NCI-H1436 treated with DMSO at 0.1 percent for 48 hours (cell line): ENCODE measurements at regions not wholly inside any gene's neighbourhood (a gene's known extent, or its start where the extent isn't known, plus 50 kb on each side); places are given as distances from the start of the nearest gene placed in this dataset.

ENCODE experiments used
- DNase-seq: peaks from one replicate; lab custom pipeline; 2025; lab: John Stamatoyannopoulos, UW

DNA sequence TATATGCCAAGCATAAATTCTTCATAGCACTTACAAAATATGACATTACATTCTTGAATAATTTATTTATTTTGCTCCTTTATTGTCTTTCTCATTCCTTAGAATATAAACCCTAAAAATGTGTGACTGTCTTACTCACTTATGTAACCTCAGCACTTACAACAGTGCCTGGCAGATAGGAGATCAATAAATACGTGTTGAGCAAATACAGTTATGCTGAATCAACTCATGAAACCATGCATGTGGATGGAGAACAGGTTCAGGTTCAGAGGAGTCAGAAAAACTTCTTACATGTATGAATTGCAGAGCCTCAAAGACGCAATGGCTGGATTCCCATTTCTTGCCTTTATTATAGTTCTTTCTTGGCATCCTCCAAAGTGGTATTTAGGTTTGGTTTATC, 659.4 kb upstream of the CHAC2 start:
- no peak for DNase-seq

DNA sequence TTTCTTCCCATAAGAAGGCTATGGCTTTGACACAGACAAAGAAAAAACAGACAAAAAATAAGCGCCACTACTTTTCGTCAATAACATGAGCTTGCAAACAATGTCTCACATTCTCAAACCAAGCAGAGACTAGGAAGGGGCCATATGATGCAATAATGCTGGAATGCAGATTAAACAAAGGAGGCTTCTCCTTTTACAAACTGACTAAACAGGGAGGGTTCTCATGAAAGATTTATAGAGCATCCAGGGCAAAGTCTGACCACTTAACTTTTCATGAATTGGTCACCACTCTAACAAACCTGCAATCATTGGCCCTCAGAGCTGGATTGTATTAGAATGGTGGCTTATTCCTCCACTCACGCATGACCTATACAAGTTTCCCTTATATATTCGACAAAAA, 663.3 kb upstream of the CHAC2 start:
- DNase-seq: no peak

GRCh38 chr2:53103679-53104078, 663.9 kb upstream of the CHAC2 start:
- DNase-seq: no peak

DNA sequence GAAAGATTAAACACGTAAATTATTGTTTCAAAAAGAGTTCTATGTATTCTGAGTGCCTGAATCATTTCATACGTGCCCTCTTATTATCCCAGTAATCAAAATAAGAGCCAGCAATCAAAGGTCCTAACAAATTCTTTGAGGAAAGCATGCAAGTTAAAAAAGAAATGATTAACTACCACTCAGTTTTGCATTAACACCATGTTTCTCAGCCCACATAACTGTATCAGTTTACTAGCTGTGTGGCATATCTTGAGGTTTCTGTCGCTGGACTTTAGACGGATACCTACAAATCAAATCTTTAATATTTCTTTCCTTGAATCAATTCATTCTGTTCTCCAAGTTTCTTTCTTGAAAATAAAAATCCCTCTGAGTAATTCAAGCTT, 668.9 kb upstream of the CHAC2 start:
- no peak for DNase-seq

DNA sequence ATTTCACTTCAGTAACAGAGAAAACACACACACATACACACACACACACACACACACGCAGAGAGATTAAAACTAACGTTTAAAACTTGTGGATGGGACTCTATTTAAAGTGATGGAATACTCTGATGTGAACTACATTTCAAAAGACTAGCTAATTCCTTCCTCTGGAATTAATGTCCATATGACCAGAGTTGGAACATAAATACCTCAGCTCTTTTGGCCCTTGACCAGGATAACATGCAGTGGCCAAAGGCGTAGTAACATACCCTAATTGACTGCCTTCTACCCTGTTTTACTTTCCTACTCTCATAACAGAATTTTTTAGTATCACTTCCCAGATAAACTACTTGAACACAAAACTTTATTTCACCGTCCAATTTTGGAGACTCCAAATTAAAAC, 671.3 kb upstream of the CHAC2 start:
- no peak for DNase-seq

- DNase-seq: no peak
Observed at GRCh38 chr2:53095664-53096063, 671.9 kb upstream of the CHAC2 start.

DNA sequence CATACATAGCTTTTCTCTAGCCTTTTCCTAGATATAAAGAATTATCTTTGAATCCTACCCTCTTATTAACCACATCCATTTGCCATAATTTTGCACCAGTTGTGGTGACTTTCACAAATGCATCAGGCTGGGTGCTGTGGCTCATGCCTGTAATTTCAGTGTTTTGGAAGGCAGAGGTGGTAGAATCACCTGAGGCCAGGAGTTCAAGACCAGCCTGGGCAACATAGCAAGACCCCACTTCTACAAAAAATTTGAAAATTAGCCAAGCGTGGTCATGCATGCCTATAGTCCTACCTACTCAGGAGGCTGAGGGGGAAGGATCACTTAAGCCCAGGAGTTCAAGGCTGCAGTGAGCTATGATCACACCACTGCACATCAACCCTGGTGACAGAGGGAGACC, 672.4 kb upstream of the CHAC2 start:
- no peak for DNase-seq

DNA sequence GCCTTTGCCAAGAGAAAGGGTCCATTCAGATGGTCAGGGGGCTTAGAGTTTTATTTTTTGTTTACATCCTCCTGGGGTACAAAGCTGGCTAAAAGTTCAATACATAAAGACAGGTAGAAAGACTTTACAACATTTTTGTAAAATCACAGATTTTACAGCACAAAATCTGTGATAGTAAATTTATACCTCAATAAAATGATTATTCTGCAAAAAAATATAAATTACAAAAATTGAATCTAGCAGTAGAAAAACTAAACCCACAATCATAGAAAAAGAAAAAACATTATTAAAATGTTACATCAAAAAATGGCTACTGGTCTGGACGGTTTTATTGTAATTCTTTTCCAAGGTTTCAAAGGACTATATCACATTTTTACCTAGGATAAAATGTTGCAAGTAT, 674.2 kb upstream of the CHAC2 start:
- no peak for DNase-seq

GRCh38 chr2:53091183-53091582, 676.4 kb upstream of the CHAC2 start:
- DNase-seq: no peak

- no peak for DNase-seq
Observed at GRCh38 chr2:53087874-53088461, 679.6 kb upstream of the CHAC2 start.

DNA sequence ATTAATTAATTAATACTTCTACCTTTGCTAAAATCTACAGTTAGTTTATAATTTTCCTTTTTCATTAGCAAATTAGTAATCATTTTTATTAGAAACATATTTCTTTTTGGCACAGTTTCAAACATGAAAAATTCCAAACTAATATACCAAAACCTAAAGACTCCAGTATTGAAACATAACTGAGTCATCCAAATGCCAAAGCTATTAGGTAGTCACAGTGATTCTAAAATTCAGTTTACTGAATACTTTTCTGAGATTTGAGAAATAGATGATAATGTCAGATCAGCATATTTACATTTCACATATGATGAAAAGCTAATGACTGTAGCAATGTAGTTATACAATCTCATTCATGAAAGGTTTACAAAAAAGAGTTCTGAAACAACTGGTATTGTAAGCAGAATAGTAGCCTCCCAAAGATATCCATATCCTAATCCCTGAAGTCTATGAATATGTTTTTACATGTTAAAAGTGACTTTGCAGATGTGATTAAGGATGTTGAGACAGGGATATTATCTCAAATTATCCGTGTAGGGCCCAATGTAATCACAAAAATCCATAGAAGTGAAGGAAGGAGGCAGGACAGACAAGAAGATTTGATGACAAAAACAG, 680.2 kb upstream of the CHAC2 start:
- DNase-seq: no peak

GRCh38 chr2:53077413-53077812, 690.2 kb upstream of the CHAC2 start:
- no peak for DNase-seq

DNA sequence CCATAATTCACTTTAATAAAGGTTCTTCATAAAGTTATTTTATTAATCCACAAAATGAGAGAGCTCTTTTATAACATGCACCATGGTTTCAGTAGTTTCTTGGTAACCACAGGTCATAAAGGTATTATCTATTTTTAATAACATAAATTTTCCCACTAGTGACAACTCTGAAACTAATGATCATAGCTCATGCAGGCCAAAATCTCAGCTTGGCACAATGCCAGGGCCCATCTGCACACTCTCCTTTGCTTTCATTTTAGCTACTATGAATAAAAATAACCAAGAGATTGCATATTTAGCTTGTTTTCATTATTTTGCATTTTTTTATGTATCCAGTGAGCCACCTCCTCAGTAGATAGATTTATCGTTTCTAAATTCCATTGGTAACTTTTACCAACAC, 691.8 kb upstream of the CHAC2 start:
- DNase-seq: no peak

- DNase-seq: no peak
Observed at GRCh38 chr2:53067533-53067932, 700.1 kb upstream of the CHAC2 start.

DNA sequence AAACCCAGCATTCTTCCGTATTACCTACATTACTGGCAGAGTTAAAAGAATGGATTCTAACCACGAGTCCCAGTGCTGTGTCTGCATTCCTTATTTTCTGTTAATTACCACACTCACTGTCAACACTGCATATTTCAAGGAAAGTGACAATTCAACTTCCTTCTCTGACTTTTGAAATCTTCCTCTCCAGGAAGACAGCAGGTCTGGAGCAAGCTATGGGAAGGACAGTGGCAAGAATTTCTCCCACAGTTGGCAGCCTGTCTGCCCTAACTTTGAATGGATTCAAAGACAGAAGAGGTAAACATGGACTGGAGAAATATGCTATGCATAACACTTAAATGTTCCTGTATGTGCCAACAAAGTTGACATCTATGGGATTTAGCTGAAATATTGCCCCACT, 700.5 kb upstream of the CHAC2 start:
- no peak for DNase-seq

DNA sequence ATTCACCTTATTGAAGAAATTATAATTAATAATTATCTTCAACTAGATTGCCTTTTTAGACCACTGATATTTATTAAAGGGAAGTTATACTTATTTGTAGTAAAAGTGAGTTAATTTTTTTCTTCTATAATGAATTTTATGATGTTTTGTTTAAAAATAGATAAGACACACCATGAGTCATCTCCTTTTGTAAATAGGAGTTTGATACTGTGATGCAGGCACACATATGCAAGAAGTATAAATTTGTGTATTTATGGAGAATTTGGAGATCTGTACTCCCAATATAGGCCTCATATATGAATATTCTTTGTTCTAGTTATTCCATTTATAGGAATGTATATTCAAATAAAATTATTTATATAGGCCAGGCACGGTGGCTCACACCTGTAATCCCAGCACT, 703.5 kb upstream of the CHAC2 start:
- no peak for DNase-seq

GRCh38 chr2:53058526-53058925, 709.1 kb upstream of the CHAC2 start:
- DNase-seq: no peak

DNA sequence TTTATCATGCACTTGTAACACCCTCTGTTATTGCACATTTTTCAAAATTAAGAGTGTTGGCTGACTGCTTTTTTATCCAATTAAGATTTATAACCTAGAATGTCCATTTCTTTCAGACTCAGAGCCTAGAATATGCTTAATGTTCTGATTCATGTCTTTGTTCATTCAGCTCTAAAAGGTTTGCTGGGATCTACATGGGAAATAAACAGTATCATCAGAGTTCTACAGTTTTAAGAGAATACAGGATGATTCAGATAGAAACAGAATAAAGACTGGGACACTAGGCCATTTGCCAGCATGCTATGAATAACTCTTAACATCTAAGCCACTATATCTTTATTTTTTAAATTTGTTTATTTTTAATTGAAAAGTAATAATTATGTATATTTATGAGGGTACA, 713.7 kb upstream of the CHAC2 start:
- DNase-seq: no peak

GRCh38 chr2:53051157-53051556, 716.4 kb upstream of the CHAC2 start:
- DNase-seq: no peak

DNA sequence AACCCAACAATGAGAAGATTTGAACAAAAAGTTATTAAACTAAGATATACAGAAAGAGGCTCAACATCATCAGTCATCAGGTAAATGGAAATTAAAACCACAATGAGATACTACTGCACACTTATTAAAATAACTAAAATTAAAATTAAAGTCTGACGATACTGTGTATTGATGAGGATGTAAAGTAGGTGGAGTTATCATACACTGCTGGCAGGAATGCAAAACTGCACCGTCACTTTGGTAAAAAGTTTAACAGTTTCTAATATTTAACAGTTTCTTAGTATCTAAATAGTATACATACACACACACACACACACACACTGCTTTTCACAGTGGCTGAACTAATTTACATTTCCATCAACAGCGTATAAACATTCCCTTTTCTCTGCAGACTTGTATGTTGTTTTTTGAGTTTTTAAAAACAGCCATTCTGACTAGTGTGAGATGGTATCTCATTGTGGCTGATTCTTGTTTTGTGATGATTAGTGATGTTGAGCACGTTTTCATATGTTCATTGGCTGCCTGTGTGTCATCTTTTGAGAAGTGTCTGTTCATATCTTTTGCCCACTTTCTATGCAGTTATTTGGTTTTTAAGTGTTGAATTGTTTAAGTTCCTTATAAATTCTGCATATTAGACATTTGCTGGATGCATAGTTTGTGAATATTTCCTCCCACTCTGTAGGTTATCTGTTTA, 726.9 kb upstream of the CHAC2 start:
- DNase-seq: no peak

DNA sequence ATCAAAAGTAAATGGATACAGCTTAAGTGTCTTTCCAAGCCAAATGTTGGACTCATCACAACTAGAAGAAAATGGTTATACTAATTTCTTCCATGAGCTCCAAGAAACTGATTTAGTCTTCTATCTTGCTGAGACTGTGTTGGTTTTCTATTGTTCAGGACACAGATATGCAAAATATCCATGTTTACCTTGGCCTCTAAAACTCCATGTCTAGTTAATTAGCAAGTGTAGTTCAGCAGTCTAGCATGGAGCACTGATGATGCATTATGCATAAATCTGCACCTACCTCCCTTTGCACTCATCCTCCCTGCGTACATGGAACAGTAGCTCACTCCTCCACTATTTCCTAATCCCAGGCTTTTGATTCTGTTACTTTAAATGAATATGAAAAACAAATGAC, 731.4 kb upstream of the CHAC2 start:
- no peak for DNase-seq

- DNase-seq: no peak
Observed at GRCh38 chr2:53035153-53035552, 732.5 kb upstream of the CHAC2 start.

GRCh38 chr2:53033411-53033810, 734.2 kb upstream of the CHAC2 start:
- no peak for DNase-seq
